GM12875 (cell line): ENCODE measurements at regions not wholly inside any gene's neighbourhood (a gene's known extent, or its start where the extent isn't known, plus 50 kb on each side); places are given as distances from the start of the nearest gene placed in this dataset.
"Not testable (repeated sequence)": the region's sequence is repeated elsewhere in the genome, so short reads cannot be mapped to it uniquely, and the experiment has no call there.

ENCODE experiments used
- H3K4me3 ChIP-seq: one replicate; pipeline ENCODE4 v1.5.1; 2011; ENCODE audit warnings: low read depth, low read length, control low read depth
- TF ChIP-seq, protein P1 (sequence below): IDR thresholded peaks from 2 replicates; pipeline ENCODE4 v1.5.1; 2011; ENCODE audit warnings: low read depth, mild to moderate bottlenecking, control low read depth, inconsistent platforms, low read length, moderate library complexity, borderline replicate concordance; ENCODE audit not compliant: insufficient read depth

DNA sequence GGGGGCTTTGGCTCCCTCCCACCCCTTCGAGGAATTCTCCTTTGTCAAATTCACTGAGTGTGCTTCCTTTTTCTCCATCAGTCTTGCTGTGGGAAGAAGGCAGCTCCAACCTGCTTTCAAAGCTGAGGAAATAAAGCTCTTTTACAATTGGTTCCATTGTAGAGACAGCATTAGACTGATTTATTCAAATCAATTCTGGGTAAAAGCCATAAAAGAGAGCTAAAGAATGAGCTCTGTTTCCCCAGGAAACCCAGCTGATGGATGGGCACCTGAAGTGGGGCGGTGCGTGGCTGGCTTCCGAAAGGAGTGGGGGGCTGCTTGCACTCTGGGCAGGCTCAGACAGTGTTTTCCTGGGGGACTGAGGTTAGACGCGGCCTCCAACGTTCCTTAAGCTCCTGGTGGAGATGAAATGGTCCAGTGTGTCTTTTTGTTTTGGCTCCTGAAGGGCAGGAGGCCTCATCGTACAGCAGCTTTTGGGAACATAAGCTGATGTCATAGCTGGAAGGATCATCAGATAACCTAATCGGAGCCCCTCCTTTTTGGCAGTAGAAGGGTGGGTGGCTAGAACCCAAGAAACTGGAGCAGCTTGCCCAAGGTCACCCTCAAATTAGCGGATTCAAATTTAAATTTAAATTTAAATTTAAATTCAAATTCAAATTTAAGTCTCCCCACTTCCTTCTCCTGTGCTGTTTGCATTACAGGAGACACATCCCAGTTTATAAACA, 128.5 kb upstream of the EEF2KMT start:
- no peak overlapping the region for H3K4me3 ChIP-seq

DNA sequence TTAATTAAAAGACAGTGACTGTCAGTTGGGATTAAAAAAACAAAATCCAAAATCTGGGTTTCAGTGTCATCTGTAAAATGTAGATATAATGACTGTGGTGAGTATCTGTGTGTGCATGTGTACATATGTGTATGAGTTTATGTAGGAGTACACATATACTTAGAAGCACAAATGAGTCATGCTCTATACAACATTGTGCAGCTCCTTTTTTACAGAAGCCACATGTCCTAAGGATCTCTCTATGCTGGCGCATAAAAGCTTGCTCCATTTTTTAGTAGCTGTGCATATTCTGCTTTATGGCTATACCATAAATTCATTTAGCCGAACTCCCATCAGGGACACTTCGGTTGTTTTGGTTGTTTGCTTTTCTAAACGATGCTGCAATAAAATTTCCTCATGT, 125.2 kb upstream of the EEF2KMT start:
- no peak overlapping the region for H3K4me3 ChIP-seq
- TF ChIP-seq, protein P1, sequence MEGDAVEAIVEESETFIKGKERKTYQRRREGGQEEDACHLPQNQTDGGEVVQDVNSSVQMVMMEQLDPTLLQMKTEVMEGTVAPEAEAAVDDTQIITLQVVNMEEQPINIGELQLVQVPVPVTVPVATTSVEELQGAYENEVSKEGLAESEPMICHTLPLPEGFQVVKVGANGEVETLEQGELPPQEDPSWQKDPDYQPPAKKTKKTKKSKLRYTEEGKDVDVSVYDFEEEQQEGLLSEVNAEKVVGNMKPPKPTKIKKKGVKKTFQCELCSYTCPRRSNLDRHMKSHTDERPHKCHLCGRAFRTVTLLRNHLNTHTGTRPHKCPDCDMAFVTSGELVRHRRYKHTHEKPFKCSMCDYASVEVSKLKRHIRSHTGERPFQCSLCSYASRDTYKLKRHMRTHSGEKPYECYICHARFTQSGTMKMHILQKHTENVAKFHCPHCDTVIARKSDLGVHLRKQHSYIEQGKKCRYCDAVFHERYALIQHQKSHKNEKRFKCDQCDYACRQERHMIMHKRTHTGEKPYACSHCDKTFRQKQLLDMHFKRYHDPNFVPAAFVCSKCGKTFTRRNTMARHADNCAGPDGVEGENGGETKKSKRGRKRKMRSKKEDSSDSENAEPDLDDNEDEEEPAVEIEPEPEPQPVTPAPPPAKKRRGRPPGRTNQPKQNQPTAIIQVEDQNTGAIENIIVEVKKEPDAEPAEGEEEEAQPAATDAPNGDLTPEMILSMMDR = no peak

More for the DNA sequence above, 128.5 kb upstream of the EEF2KMT start:
- TF ChIP-seq, protein P1 = no peak

DNA sequence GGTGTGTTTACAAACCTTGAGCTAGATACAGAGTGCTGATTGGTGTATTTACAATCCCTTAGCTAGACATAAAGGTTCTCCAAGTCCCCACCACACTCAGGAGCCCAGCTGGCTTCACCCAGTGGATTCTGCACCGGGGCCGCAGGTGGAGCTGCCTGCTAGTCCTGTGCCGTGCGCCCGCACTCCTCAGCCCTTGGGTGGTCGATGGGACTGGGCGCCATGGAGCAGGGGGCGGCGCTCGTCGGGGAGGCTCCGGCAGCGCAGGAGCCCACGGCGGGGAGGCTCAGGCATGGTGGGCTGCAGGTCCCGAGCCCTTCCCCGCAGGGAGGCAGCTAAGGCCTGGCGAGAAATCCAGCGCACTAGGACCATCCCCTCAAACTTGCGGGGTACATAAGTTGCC, 124.2 kb upstream of the EEF2KMT start:
- not testable (repeated sequence) for H3K4me3 ChIP-seq

DNA sequence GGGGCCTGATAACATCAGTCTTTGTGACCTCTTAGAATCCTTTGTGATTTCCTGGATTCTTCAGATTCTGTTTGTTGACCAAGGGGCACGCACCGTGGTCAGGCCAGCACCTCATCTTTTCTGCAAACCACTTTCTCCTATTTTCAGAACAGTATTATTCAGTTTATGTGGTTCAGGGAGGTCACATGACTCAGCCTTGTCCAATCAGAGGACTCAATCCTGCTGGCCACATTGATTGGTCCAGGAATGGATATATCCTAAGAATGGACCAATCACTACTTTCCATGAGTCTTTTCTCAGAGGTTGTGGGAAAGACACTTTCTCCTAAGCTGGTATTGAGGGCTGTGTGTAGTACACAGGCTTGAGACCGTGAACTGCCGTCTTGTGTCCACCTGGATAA, 123.1 kb upstream of the EEF2KMT start:
- TF ChIP-seq, protein P1 = no peak
- no peak overlapping the region for H3K4me3 ChIP-seq

DNA sequence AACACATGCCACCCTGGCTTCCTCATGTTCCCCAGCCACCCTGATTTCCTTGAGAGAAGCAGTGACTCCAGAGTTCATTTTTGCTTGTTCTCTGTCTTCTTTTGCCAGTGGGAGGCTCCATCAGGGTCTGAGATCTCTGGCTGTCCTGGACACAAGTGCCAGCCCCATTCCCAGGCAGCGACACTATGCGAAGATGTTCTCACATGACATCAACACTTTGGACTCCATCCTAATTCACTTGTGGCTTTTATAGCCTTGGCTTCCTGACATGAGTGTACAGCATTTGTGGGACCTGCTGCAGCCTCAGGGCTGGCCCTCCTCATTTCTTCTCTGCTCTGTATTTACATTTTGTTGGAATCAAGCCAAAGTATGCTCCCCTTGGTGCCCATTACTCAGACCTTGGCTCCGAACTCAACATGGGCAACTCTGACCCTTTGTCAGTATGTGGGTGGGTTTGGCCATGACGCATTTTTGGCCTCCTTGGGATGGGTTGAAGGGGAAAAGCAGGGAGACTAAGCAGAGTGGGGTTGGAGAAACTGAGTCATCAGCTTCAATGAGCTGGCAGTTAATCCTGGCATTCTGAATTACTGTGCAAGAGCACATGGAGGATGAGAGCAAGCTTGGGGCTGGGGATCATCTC, 119.0 kb upstream of the EEF2KMT start:
- no peak overlapping the region for H3K4me3 ChIP-seq
- TF ChIP-seq, protein P1 = no peak

DNA sequence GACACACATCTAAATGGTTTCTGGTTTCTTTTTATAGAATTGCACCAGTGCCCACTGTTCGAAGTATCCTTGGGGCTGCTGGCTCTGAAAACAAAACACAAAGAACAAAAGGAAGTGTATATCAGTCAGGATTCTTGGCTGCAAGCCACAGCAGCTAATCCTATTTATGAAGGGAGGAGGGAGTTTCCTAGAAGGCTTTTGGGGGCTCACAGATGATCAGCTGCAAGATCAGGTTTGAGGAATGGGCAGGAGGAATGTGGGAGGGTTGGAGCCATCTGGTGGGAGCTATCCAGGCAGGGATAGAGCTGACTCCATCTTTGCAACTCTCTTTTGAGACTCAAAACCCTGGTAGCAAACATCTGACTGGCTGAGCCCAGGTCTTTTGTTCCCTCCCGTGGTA, 118.3 kb upstream of the EEF2KMT start:
- TF ChIP-seq, protein P1 = no peak
- H3K4me3 ChIP-seq = no peak overlapping the region

DNA sequence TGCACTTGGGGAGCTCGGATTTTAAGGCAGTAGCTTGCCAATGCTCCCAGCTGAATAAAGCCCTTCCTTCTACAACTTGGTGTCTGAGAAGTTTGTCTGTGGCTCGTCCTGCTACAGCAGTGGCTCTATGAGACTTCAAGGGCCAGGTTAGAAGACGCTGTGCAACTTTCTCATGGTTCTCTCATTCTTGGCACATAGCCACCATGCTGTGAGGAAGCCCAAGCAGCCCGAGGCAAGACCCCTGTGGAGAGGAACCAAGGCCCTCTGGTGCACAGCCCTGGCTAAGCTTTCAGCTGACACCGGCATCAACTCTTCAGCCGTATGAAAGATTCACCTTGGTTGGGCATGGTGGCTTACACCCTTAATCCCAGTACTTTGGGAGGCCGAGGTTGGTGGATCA, 116.9 kb upstream of the EEF2KMT start:
- TF ChIP-seq, protein P1 = no peak
- H3K4me3 ChIP-seq = no peak overlapping the region

DNA sequence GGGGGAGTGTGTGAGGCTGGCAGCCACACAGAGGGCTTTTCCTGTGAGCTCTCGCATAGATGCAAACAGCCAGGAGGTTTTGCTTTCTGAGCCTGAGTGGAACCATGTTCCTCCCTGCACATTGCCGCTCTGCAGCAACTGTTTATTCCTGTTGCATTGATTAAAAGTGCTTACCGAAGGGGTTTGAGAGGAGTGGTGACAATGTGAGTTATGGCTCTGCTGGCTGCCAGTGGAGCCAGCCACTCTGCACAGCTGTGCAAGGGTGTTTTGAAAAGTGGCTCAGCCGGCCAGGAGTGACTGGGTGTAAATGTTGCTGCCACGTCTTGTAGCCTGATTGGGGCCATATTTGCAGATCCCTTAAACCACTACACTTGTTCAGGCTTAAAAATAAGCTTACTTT, 114.9 kb upstream of the EEF2KMT start:
- H3K4me3 ChIP-seq = not testable (repeated sequence)

DNA sequence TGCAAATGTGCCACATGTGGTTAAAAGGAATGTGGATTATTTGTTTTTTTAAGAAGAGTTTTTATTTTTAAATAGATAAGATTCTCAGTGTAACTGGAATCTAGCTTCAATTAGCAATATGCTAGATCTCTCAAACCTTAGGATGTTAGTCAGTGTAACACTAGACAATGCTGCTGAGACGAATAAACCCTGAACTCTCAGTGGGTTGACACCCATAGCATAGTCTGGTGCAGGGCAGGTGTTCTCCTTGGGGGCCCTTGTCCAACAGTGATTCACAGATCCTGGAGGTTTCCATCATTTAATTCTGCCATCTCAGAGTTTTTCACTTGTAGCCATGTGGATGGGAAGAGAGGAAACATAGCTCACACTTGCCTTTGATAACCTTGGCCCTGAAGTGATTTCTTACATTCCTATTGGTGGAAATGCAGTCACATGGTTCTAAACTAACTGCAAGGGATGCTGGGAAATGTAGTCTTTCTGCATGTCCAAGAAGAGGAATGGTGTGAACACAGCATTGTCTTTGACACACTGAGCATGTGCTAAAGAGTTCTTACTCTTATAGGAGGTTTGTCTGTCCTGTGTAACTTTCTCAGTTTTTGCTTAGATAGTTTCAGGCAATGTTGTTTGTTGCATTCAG, 110.4 kb upstream of the EEF2KMT start:
- H3K4me3 ChIP-seq = not testable (repeated sequence)
